HCT116 (cell line): ENCODE measurements at regions not wholly inside any gene's neighbourhood (a gene's known extent, or its start where the extent isn't known, plus 50 kb on each side); places are given as distances from the start of the nearest gene placed in this dataset.

ENCODE experiments used
- ATAC-seq: fragments of 200-7000 bp; cut with Tn5 transposase; 2 replicates; pipeline ENCODE4 v1.9.1; 2020; ENCODE audit warnings: mild to moderate bottlenecking, moderate library complexity
- BruUV-seq: library from RNA; stranded (reverse); fragments of 400-500 nt; replicated peaks from 2 replicates; lab custom pipeline; 2021; lab: Mats Ljungman, UMichigan
- CTCF ChIA-PET: fragments of 300-600 bp; sonication (Branson Sonifier 250); formaldehyde crosslinking; loops from one replicate; lab custom pipeline; 2021; ENCODE audit warnings: antibody characterized with exemption; lab: Charles Lee
- POLR2A ChIA-PET: fragments of 300-600, 350-600 bp; sonication (Branson Sonifier 250); formaldehyde crosslinking; loops from one replicate; lab custom pipeline; 2021; ENCODE audit warnings: antibody characterized with exemption; lab: Charles Lee
- RAD21 ChIA-PET, 2 experiments: fragments of 300-600 bp; sonication (Branson Sonifier 250); formaldehyde crosslinking; loops; one replicate each; lab custom pipeline; 2023; ENCODE audit warnings: low total read pairs in 2 of 2; ENCODE audit not compliant: uncharacterized antibody in 2 of 2, unreplicated experiment in 2 of 2, low non-redundant PET in 1 of 2; lab: Charles Lee
- DNase-seq: peaks from one replicate; pipeline ENCODE4 v3.0.0-alpha.2; 2010; ENCODE audit warnings: low read depth, low spot score
- H2AFZ ChIP-seq: fragments of 200-600 bp; shearing (Covaris generic), sonication (generic); 2 replicates; pipeline ENCODE4 v1.6.1; 2017; ENCODE audit warnings: low read depth, mixed run types, mixed read lengths, antibody characterized with exemption, low read length; ENCODE audit not compliant: poor library complexity, severe bottlenecking
- H3K27ac ChIP-seq: 2 replicates; pipeline ENCODE4 v1.5.1; 2012; ENCODE audit warnings: low read depth, low read length
- H3K27me3 ChIP-seq: fragments of 200-600 bp; sonication (generic); 2 replicates; pipeline ENCODE4 v1.6.1; 2016; ENCODE audit warnings: mixed run types, low read length, mixed read lengths; ENCODE audit not compliant: insufficient read depth
- H3K36me3 ChIP-seq, 2 experiments: fragments of 200-500 bp in 1 of 2; fragments of 200-600 bp in 1 of 2; sonication (Bioruptor generic) in 1 of 2; sonication (generic) in 1 of 2; 2 replicates each; pipeline versions ENCODE4 v1.5.1 to v1.6.1; 2014 to 2016; ENCODE audit warnings: low read length in 2 of 2, inconsistent platforms in 1 of 2, mixed read lengths in 1 of 2, mixed run types in 1 of 2; ENCODE audit not compliant: insufficient read depth in 2 of 2, control insufficient read depth in 1 of 2
- H3K4me1 ChIP-seq, 2 experiments: fragments of 200-600 bp in 1 of 2; sonication (generic) in 1 of 2; 2 replicates each; pipeline versions ENCODE4 v1.5.1 to v1.6.1; 2012 to 2017; ENCODE audit warnings: low read length in 2 of 2, inconsistent platforms in 1 of 2, mild to moderate bottlenecking in 1 of 2, mixed read lengths in 1 of 2, mixed run types in 1 of 2, moderate library complexity in 1 of 2; ENCODE audit not compliant: insufficient read depth in 2 of 2, control insufficient read depth in 1 of 2
- H3K4me2 ChIP-seq: fragments of 200-600 bp; sonication (generic); 2 replicates; pipeline ENCODE4 v1.6.1; 2017; ENCODE audit warnings: mixed run types, low read length, mixed read lengths
- H3K4me3 ChIP-seq, 2 experiments: fragments of 200-600 bp in 1 of 2; sonication (generic) in 1 of 2; replicated peaks in 1 of 2; 2 replicates each; pipeline ENCODE4 v1.5.1; 2011 to 2016; ENCODE audit warnings: low read length in 2 of 2, control low read depth in 1 of 2, low read depth in 1 of 2, mild to moderate bottlenecking in 1 of 2, mixed read lengths in 1 of 2, mixed run types in 1 of 2
- H3K79me2 ChIP-seq: fragments of 200-600 bp; sonication (generic); 2 replicates; pipeline ENCODE4 v1.6.1; 2017; ENCODE audit warnings: mild to moderate bottlenecking, mixed run types, low read length, moderate library complexity, mixed read lengths; ENCODE audit not compliant: insufficient read depth
- H3K9ac ChIP-seq: fragments of 200-600 bp; sonication (generic); 2 replicates; pipeline ENCODE4 v1.6.1; 2016; ENCODE audit warnings: low read length, mixed read lengths
- H3K9me2 ChIP-seq: fragments of 200-600 bp; sonication (generic), shearing (Covaris generic); 2 replicates; pipeline ENCODE4 v1.6.1; 2017; ENCODE audit warnings: mixed run types, mild to moderate bottlenecking, moderate library complexity; ENCODE audit not compliant: insufficient read depth
- H3K9me3 ChIP-seq, 2 experiments: fragments of 200-500 bp in 1 of 2; fragments of 200-600 bp in 1 of 2; sonication (Bioruptor generic) in 1 of 2; sonication (generic) in 1 of 2; 2 replicates each; pipeline ENCODE4 v1.6.1; 2014 to 2017; ENCODE audit warnings: low read length in 2 of 2, mixed read lengths in 2 of 2, inconsistent platforms in 1 of 2, low read depth in 1 of 2, mild to moderate bottlenecking in 1 of 2, mixed run types in 1 of 2, moderate library complexity in 1 of 2; ENCODE audit not compliant: control insufficient read depth in 1 of 2, insufficient read depth in 1 of 2
- H4K20me1 ChIP-seq: fragments of 200-600 bp; sonication (generic), shearing (Covaris generic); 2 replicates; pipeline ENCODE4 v1.6.1; 2017; ENCODE audit warnings: mixed run types, mild to moderate bottlenecking, moderate library complexity; ENCODE audit not compliant: insufficient read depth
- EGR1 ChIP-seq: IDR thresholded peaks from 2 replicates; pipeline ENCODE4 v1.6.1; 2012; ENCODE audit warnings: low read depth
- ELF1 ChIP-seq: IDR thresholded peaks from 2 replicates; pipeline ENCODE4 v1.6.1; 2012; ENCODE audit warnings: low read depth, borderline replicate concordance
- EZH2 ChIP-seq: fragments of 200-600 bp; sonication (generic); IDR thresholded peaks from 2 replicates; pipeline ENCODE4 v1.6.1; 2017; ENCODE audit warnings: antibody characterized with exemption, mixed run types
- POLR2A ChIP-seq: IDR thresholded peaks from 2 replicates; pipeline ENCODE4 v1.7.0; 2011; ENCODE audit warnings: borderline replicate concordance; ENCODE audit not compliant: insufficient read depth, insufficient read length; ENCODE audit errors: extremely low read depth
- POLR2AphosphoS5 ChIP-seq: IDR thresholded peaks from 2 replicates; pipeline ENCODE4 v1.6.1; 2011; ENCODE audit warnings: mild to moderate bottlenecking, low read depth, low read length, moderate library complexity
- RAD21 ChIP-seq: IDR thresholded peaks from 2 replicates; pipeline ENCODE4 v1.6.1; 2012; ENCODE audit warnings: low read depth, mild to moderate bottlenecking
- SIN3A ChIP-seq: IDR thresholded peaks from 2 replicates; pipeline ENCODE4 v1.6.1; 2012; ENCODE audit warnings: low read depth
- SP1 ChIP-seq: IDR thresholded peaks from 2 replicates; pipeline ENCODE4 v1.6.1; 2012; ENCODE audit warnings: low read depth
- SRF ChIP-seq: IDR thresholded peaks from 2 replicates; pipeline ENCODE4 v1.6.1; 2012; ENCODE audit warnings: low read depth
- YY1 ChIP-seq: IDR thresholded peaks from 2 replicates; pipeline ENCODE4 v1.6.1; 2011; ENCODE audit warnings: low read length, low read depth, moderate library complexity, mild to moderate bottlenecking; ENCODE audit not compliant: insufficient replicate concordance; ENCODE audit errors: extremely low read depth
- ZNF274 ChIP-seq: fragments of 200-500 bp; sonication (Bioruptor generic); IDR thresholded peaks from 2 replicates; pipeline ENCODE4 v1.6.1; 2014; ENCODE audit warnings: mild to moderate bottlenecking, low read depth, low read length, inconsistent platforms
- intact Hi-C: fragments of 100-400 bp; cut with micrococcal nuclease; formaldehyde crosslinking; loops from 2 replicates; pipeline ENCODE4 v1.10.0; 2022
- TF ChIP-seq, protein P1 (sequence below): IDR thresholded peaks from 2 replicates; pipeline ENCODE4 v1.6.1; 2012; ENCODE audit warnings: low read depth
- TF ChIP-seq, protein P2 (sequence below), 3 experiments: fragments of 200-600 bp in 1 of 3; sonication (generic) in 1 of 3; IDR thresholded peaks in 2 of 3; conservative IDR thresholded peaks in 1 of 3; 2 replicates each; pipeline ENCODE4 v1.5.1; 2012 to 2017; ENCODE audit warnings: low read depth in 2 of 3, low read length in 2 of 3, antibody characterized with exemption in 1 of 3, borderline replicate concordance in 1 of 3, control low read depth in 1 of 3, mild to moderate bottlenecking in 1 of 3, mixed read lengths in 1 of 3, mixed run types in 1 of 3, moderate library complexity in 1 of 3; ENCODE audit not compliant: insufficient read depth in 1 of 3
- TF ChIP-seq, protein P3 (sequence below): IDR thresholded peaks from 2 replicates; pipeline ENCODE4 v1.6.1; 2011; ENCODE audit warnings: mild to moderate bottlenecking, low read length, moderate library complexity; ENCODE audit not compliant: insufficient replicate concordance; ENCODE audit errors: extremely low read depth
- TF ChIP-seq, protein P4 (sequence below): IDR thresholded peaks from 2 replicates; pipeline ENCODE4 v1.6.1; 2012
- TF ChIP-seq, protein P5 (sequence below): IDR thresholded peaks from 2 replicates; pipeline ENCODE4 v1.6.1; 2012

DNA sequence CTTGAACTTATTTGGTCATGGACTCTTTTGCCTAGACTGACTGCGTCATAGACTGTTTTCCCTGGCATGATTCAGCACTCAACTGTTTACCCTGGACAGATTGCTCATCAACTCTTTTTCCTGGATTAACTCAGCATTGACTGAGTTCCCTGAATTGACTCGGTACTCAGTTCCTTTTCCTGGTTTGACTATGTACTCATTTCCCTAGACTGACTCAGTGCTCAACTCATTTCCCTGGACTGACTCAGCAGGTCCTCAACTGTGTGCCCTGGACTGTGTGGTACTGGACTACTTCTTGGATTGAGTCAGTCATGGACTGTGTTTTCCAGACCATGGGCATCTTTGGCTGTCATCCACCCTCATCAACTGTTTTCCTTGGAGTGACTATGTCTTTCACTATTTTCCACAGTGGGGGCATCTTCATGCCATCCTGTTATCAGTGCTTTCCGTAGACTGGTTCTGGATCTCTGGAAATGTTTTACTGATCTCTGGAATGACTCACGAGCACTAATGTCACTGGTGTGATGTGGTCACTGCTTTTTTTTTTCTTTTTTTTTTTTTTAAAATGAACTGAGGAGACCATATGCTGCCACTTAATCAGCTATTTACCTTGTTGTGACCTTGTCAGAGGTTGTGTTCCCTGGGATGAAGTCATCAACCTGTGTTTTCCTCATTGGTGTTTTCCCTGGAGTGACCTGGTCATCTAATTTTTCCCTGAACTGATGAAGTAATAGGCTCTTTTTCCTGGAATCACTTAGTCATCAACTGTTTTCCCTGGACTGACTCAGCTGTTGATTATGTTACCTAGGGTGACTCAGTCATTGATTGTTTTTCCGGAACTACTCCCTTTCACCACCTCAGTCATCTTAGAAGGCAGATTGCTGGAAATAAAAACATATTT is 1225.5 kb downstream of the NLGN4Y start (continued):
- TF ChIP-seq, protein P1, sequence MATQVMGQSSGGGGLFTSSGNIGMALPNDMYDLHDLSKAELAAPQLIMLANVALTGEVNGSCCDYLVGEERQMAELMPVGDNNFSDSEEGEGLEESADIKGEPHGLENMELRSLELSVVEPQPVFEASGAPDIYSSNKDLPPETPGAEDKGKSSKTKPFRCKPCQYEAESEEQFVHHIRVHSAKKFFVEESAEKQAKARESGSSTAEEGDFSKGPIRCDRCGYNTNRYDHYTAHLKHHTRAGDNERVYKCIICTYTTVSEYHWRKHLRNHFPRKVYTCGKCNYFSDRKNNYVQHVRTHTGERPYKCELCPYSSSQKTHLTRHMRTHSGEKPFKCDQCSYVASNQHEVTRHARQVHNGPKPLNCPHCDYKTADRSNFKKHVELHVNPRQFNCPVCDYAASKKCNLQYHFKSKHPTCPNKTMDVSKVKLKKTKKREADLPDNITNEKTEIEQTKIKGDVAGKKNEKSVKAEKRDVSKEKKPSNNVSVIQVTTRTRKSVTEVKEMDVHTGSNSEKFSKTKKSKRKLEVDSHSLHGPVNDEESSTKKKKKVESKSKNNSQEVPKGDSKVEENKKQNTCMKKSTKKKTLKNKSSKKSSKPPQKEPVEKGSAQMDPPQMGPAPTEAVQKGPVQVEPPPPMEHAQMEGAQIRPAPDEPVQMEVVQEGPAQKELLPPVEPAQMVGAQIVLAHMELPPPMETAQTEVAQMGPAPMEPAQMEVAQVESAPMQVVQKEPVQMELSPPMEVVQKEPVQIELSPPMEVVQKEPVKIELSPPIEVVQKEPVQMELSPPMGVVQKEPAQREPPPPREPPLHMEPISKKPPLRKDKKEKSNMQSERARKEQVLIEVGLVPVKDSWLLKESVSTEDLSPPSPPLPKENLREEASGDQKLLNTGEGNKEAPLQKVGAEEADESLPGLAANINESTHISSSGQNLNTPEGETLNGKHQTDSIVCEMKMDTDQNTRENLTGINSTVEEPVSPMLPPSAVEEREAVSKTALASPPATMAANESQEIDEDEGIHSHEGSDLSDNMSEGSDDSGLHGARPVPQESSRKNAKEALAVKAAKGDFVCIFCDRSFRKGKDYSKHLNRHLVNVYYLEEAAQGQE = no peak

DNA sequence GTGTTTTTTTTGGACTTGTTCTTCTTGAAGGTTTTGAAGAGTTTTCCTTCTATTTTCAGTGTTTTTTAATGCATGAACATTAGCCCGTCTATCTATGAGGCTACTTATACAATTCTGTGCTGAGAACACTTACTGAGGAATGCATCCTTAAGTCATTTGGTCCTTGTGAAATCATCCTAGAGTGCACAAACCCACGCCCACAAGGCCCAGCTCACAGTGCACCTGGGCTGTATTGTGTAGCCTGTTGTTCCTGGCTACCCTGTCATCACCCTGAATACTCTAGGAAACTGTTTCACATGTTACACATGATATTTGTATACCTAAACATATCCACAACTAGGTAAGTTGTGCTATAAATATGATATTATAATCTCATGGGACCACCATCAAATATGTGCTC is 1226.7 kb downstream of the NLGN4Y start:
- no peaks in the 10 kb centered on the region for H3K36me3 ChIP-seq
- H2AFZ ChIP-seq = no peak overlapping the region
- no peak overlapping the region for H3K4me3 ChIP-seq
- H3K4me2 ChIP-seq = no peak overlapping the region
- H3K9ac ChIP-seq = no peak overlapping the region
- H3K27ac ChIP-seq = no peak overlapping the region
- H3K27me3 ChIP-seq = no peaks in the 10 kb centered on the region
- no peaks in the 10 kb centered on the region; a peak in 1 of 4 replicates for H3K4me1 ChIP-seq
- RAD21 ChIA-PET = no interaction called here
- H3K9me2 ChIP-seq = no peaks in the 10 kb centered on the region
- no peaks in the 10 kb centered on the region for H4K20me1 ChIP-seq
- CTCF ChIA-PET = no interaction called here
- intact Hi-C loops = no loop called here
- no TSS peak for BruUV-seq
- POLR2A ChIA-PET = no interaction called here
- H3K79me2 ChIP-seq = no peaks in the 10 kb centered on the region
- TF ChIP-seq, protein P2, sequence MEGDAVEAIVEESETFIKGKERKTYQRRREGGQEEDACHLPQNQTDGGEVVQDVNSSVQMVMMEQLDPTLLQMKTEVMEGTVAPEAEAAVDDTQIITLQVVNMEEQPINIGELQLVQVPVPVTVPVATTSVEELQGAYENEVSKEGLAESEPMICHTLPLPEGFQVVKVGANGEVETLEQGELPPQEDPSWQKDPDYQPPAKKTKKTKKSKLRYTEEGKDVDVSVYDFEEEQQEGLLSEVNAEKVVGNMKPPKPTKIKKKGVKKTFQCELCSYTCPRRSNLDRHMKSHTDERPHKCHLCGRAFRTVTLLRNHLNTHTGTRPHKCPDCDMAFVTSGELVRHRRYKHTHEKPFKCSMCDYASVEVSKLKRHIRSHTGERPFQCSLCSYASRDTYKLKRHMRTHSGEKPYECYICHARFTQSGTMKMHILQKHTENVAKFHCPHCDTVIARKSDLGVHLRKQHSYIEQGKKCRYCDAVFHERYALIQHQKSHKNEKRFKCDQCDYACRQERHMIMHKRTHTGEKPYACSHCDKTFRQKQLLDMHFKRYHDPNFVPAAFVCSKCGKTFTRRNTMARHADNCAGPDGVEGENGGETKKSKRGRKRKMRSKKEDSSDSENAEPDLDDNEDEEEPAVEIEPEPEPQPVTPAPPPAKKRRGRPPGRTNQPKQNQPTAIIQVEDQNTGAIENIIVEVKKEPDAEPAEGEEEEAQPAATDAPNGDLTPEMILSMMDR (IDR thresholded peaks at IDR 0.05 in 2 of 3, conservative IDR thresholded peaks at IDR 0.05 in 1 of 3; ENCODE audit: borderline replicate concordance in 1 of 3, insufficient read depth in 1 of 3, low read depth in 2 of 3, low read length in 2 of 3) = no peak
- no peak for TF ChIP-seq EGR1
- TF ChIP-seq, protein P3, sequence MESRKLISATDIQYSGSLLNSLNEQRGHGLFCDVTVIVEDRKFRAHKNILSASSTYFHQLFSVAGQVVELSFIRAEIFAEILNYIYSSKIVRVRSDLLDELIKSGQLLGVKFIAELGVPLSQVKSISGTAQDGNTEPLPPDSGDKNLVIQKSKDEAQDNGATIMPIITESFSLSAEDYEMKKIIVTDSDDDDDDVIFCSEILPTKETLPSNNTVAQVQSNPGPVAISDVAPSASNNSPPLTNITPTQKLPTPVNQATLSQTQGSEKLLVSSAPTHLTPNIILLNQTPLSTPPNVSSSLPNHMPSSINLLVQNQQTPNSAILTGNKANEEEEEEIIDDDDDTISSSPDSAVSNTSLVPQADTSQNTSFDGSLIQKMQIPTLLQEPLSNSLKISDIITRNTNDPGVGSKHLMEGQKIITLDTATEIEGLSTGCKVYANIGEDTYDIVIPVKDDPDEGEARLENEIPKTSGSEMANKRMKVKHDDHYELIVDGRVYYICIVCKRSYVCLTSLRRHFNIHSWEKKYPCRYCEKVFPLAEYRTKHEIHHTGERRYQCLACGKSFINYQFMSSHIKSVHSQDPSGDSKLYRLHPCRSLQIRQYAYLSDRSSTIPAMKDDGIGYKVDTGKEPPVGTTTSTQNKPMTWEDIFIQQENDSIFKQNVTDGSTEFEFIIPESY = no peak
- no peak for TF ChIP-seq POLR2AphosphoS5
- no peak for TF ChIP-seq RAD21
- TF ChIP-seq SRF = no peak
- TF ChIP-seq ELF1 = no peak
- TF ChIP-seq ZNF274 = no peak
- TF ChIP-seq, protein P4, sequence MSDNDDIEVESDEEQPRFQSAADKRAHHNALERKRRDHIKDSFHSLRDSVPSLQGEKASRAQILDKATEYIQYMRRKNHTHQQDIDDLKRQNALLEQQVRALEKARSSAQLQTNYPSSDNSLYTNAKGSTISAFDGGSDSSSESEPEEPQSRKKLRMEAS = no peak
- no peak for TF ChIP-seq SIN3A
- TF ChIP-seq, protein P5, sequence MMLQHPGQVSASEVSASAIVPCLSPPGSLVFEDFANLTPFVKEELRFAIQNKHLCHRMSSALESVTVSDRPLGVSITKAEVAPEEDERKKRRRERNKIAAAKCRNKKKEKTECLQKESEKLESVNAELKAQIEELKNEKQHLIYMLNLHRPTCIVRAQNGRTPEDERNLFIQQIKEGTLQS = no peak
- TF ChIP-seq POLR2A = no peak
- TF ChIP-seq YY1 = no peak
- no peak for TF ChIP-seq SP1
- no peak for TF ChIP-seq EZH2
- DNase-seq (no peak), ATAC-seq (no peak)
- no peaks in the 10 kb centered on the region for H3K9me3 ChIP-seq
